ENCODE measurements at regions not wholly inside any gene's neighbourhood (a gene's known extent, or its start where the extent isn't known, plus 50 kb on each side); places are given as distances from the start of the nearest gene placed in this dataset.
"Not testable (repeated sequence)": the region's sequence is repeated elsewhere in the genome, so short reads cannot be mapped to it uniquely, and the experiment has no call there.

GRCh38 chr1:170426596-170426995 is 105.4 kb upstream of the GORAB start (continued):
- no peak for TF ChIP-seq ZNF280B (CRISPR knock-in tag; IDR thresholded peaks at IDR 0.05)

GRCh38 chr1:170427002-170427401 is 105.0 kb upstream of the GORAB start:
- H3K27ac ChIP-seq (ENCODE audit: extremely low read depth, low read depth, low read length); H3K79me2 ChIP-seq (ENCODE audit: control insufficient read depth, insufficient read depth, low read length); in situ Hi-C loops (cut with MboI); intact Hi-C loops (cut with micrococcal nuclease); H3K27me3 ChIP-seq (ENCODE audit: control insufficient read depth in 2 of 2, insufficient read depth in 2 of 2, low read length in 2 of 2); POLR2A ChIA-PET; ATAC-seq; H3K4me1 ChIP-seq (replicated peaks in 1 of 2; ENCODE audit: control insufficient read depth in 2 of 2, insufficient read depth in 2 of 2, low read length in 2 of 2); H3K9ac ChIP-seq (ENCODE audit: insufficient read depth in 1 of 2, low read depth in 2 of 2, low read length in 2 of 2); H3K36me3 ChIP-seq (ENCODE audit: control insufficient read depth, insufficient read depth, low read length); FAIRE-seq; H4K20me1 ChIP-seq (replicated peaks; ENCODE audit: control insufficient read depth, insufficient read depth, low read length); H3K4me3 ChIP-seq; H3K4me2 ChIP-seq (ENCODE audit: insufficient read depth, low read length); DNase-seq (ENCODE audit: extremely low read depth in 1 of 4, low spot score in 3 of 4); BruUV-seq (replicated peaks); H2AFZ ChIP-seq (ENCODE audit: low read depth, low read length); H3K9me1 ChIP-seq (ENCODE audit: control insufficient read depth, insufficient read depth, low read length); H3K9me3 ChIP-seq (replicated peaks; ENCODE audit: control insufficient read depth, insufficient read depth, low read depth, low read length): not testable (repeated sequence)
- CTCF ChIA-PET (ENCODE audit: low intra/inter-chr PET ratio) = interaction anchor here (0.6 kb wide), 1 partner anchor 265 kb away, joined by 3 read pairs; no protein-coding TSS in a partner anchor
- 0% methylated on average over 1 of the region's 1 CpG for WGBS (ENCODE audit: insufficient coverage, low coverage, missing lambda C conversion rate)

GRCh38 chr1:170436928-170437327 is 95.0 kb upstream of the GORAB start:
- Histone ChIP-seq H2AFZ (ENCODE audit: low read depth, low read length) (no peak overlapping the region), H3K4me1 (replicated peaks in 1 of 2; ENCODE audit: control insufficient read depth in 2 of 2, insufficient read depth in 2 of 2, low read length in 2 of 2) (no peaks in the 10 kb centered on the region), H3K27me3 (ENCODE audit: control insufficient read depth in 2 of 2, insufficient read depth in 2 of 2, low read length in 2 of 2) (no peaks in the 10 kb centered on the region), H3K79me2 (ENCODE audit: control insufficient read depth, insufficient read depth, low read length) (no peaks in the 10 kb centered on the region), H3K4me2 (ENCODE audit: insufficient read depth, low read length) (no peak overlapping the region), H3K36me3 (ENCODE audit: control insufficient read depth, insufficient read depth, low read length) (no peaks in the 10 kb centered on the region), H3K27ac (ENCODE audit: extremely low read depth, low read depth, low read length) (no peak overlapping the region), H3K9me1 (ENCODE audit: control insufficient read depth, insufficient read depth, low read length) (no peaks in the 10 kb centered on the region), H3K4me3 (no peak overlapping the region), H3K9ac (ENCODE audit: insufficient read depth in 1 of 2, low read depth in 2 of 2, low read length in 2 of 2) (no peak overlapping the region), H3K9me3 (replicated peaks; ENCODE audit: control insufficient read depth, insufficient read depth, low read depth, low read length) (no peaks in the 10 kb centered on the region), H4K20me1 (replicated peaks; ENCODE audit: control insufficient read depth, insufficient read depth, low read length) (no peaks in the 10 kb centered on the region)
- no peak for ATAC-seq
- intact Hi-C loops (cut with micrococcal nuclease) (no loop called here), in situ Hi-C loops (cut with MboI) (no loop called here)
- BruUV-seq (replicated peaks) = no TSS peak
- ChIA-PET POLR2A (no interaction called here), CTCF (ENCODE audit: low intra/inter-chr PET ratio) (no interaction called here)
- DNase-seq (ENCODE audit: extremely low read depth in 1 of 4, low spot score in 3 of 4) = no peak
- 0% methylated on average over 3 of the region's 3 CpGs for WGBS (ENCODE audit: insufficient coverage, low coverage, missing lambda C conversion rate)
- no peak for FAIRE-seq
- TF ChIP-seq ZBTB40 (IDR thresholded peaks at IDR 0.05) = no peak
- no peak for TF ChIP-seq ZBTB40 (CRISPR knock-in tag; IDR thresholded peaks at IDR 0.05)
- TF ChIP-seq CC2D1A (IDR thresholded peaks at IDR 0.05) = no peak
